HG03460 (cell line): ENCODE measurements at regions not wholly inside any gene's neighbourhood (a gene's known extent, or its start where the extent isn't known, plus 50 kb on each side); places are given as distances from the start of the nearest gene placed in this dataset.

Experiments used
- ATAC-seq: cut with Tn5 transposase; IDR thresholded peaks from one replicate; pipeline ENCODE4 v1.9.1; 2021; ENCODE audit not compliant: unreplicated experiment

DNA sequence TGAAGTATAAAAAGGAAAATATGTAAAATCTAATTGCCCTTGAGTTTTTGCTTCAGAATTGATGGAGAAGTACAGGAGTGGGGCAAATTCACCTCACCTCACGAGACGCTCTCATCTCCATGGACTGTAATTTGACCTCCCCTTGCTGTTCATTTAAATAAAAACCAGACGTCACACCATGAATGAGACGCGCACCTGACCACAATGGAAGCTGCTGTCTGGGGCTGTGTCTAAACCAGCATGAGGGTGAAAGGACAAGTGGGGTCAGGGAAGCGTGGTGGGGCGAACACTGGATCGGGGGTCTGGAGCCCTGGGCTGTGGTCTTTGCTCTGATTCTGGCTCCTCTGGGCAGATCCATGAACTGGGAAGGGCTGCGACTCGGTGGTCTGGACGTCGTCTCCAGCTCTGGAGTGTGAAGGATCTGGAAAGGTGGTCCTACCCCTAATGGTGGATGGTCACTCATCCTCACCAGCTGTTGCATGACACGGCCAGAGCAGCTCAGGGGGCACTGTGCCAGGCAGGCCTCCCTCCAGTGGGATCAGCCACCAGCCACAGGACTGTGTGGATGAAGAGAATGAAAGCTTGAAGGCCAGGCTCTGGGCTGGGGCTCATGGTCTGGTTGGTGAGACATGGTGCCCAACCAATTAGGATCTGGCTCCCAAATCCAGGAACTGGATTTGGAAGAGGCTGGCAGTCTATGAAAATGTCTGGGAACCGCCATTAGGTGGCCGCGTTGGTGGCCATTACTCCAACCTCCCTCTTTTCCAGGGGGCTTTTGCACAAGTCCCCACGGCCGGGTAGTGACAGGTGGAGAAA, 728.6 kb downstream of the PTPRU start:
- no peak for ATAC-seq

DNA sequence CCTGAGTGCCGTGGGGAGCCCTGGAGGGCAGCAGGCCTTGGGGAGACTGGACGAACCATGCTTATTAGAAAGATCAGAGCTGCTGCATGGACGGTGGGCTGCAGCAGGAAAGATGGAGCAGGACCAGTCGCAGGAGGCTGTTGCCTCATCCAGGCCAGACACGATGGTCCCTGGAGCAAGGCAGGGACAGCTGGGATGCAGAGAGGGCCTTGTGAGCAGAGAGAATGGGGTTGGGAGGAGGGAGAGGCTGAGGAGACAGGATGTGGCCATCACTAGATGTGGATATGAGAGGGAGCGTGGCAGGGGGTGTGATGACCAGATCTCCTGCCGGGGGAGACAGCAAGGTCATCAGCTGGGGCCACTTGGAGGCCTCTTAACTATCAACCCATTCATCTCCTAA, 727.6 kb downstream of the PTPRU start:
- ATAC-seq: no peak

- no peak for ATAC-seq
These were observed 726.5 kb downstream of the PTPRU start for GRCh38 chr1:29962831-29963247.

DNA sequence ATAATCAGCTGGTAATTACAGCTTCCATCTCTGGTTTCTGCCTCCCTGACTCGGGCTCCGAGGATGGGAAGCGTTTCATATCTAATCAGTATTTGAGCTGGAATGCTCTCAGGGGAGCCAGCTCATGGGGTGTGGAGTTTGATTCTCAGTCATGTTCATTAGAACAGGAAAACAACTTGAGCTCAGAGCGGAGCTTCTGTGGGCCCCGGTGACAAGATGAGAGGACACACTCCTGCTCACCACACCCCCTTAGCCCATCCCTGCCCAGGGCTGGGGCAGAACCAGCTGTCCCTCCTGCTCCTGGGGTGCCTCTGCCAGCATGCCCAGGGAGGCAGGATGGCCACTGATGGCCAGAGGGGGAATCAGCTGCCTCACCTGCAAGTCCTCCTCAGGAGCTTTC, 726.0 kb downstream of the PTPRU start:
- ATAC-seq: no peak

DNA sequence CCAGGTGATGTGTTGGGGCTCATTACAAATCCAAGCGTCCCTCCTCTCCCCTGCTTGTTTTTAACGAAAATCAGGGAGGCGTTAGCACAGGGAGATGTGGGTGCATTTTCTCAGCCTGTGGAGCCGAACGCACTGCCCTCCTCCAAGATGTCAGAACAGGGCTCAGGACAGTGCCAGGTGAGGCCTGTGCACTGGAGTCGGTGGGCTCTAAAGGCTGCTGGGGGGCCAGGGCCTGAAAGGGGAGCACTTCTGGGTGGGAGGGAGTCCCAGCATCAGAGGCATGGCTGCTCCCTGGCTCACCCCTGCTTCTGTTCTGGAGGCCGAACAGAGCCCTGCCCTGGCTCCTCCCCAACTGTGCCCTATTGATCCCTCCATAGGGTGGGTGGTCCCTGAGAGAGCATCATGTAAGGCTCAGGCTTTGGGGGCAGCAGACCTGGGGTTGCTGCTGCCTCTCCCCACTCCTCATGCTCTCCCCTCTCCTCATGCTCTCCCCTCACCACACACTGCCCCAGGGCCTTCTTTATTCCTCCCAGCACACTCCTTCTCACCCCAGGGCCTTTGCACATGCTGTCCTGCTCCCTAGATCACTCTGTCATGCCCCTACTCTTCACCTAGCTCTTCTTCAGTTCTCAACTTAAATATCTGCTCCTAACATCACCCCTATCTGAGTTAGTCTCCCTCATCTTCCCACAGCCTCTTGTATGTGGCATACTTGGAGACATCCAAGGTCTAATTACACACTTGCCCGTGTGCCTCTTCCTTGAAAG, 725.2 kb downstream of the PTPRU start:
- no peak for ATAC-seq

DNA sequence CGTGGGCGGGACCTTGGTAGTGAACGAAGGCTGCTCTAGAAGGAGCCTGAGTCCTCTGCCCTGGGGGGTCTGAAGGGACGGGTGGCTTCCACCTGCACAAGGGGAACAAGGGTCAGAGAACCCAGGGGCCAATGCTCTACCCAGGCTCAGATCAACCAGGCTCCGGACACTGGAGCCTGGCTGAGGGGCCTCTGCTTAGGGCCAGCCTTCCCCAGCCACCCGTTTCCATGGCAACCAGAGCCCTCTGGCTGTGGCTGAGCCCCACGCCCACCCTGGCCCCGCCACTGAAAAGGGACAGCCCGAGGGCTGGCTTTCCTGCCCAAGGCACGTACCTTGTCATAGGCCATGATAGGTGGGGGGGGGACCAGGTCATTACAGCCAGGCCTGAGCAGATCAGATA, 724.6 kb downstream of the PTPRU start:
- no peak for ATAC-seq

- ATAC-seq: no peak
These were observed 723.9 kb downstream of the PTPRU start for GRCh38 chr1:29960156-29960755.

- ATAC-seq: no peak
These were observed 723.0 kb downstream of the PTPRU start for GRCh38 chr1:29959356-29959755.

GRCh38 chr1:29958271-29958670, 721.9 kb downstream of the PTPRU start:
- no peak for ATAC-seq

DNA sequence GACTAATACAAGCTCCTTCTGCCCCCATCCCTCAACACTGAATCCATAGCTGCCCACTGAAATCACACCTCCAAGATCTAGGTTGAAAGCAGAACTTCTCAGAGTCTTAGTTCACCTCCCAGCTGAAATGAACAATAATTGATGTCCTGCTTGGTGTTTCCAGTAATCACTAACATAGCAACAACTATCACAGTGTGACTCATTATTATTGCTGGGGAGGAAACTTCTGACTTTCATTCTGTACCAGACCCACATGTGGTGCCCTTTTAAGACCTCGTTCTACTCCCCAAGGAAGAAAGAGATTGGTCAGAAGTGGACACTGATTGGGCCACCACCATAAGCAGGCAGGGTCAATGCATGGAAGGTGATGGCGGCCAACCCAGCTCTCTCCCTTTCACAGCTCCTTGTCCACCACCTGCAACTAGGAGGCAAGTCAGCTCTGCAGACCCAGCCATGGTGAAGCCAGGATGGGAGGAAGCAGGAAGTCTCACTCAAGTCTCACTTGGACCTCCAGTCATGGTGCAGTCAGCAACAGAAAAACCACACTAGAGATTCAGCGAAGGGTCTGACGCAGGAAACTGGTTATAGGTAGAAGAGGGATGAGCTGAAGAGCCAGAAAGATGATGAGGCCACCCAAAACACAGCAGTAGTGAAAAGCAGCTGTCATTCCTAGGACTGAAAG, 720.2 kb downstream of the PTPRU start:
- no peak for ATAC-seq

DNA sequence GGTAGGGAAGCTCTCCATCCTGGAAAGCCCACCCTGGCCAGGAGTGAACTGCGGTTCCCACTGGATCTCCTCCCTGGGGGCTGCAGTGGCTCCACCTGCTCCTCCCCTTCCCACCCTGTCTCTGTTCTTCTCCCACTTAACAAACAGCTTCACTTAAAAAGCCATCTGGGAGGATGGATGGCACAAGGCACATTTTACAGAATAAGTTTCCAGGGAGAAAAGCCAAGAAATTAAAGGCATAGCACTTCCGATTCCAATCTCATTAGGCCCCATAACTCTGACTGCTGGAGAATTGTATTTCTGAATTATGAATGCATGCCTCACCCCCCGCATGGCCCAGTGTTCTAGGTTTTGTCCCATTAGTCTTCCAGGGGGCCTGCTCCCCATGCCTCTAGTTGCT, 718.3 kb downstream of the PTPRU start:
- ATAC-seq: no peak

GRCh38 chr1:29953961-29954360, 717.6 kb downstream of the PTPRU start:
- no peak for ATAC-seq

DNA sequence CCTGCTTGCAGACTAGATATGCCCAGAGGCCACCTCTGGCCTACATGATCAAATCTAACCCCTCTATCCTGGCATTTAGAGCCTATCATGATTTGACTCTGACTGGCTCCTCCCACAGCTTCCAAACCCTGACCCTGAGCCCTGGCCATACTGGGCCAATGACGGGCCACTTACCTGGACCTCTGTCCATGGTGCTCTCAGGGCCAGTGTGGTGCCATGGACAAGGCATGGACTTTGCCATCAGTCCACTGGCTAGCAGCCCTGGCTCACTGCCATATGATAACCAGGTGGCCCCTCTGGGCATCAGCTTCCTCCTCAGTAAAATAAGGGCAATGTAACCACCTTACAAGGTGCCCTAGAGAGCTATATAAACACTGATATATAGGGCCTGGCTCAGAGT, 713.4 kb downstream of the PTPRU start:
- ATAC-seq: no peak

DNA sequence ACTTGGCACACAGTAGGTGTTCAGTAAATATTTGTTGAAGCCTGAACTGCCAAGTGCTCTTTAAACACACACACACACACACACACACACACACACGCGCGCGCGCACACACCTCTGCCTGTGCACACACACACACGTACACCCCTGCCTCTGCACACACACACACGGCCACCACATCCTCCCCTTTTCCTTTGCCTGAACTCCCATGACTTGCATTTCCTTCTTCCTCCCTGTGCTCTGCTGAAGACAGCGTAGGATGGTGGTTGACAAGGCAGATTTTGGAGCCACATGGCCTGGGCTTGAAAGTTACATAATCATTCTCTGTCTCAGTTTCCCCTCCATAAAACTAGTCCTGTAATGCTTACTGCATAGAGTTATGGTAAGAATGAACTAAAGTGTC, 712.3 kb downstream of the PTPRU start:
- ATAC-seq: no peak

DNA sequence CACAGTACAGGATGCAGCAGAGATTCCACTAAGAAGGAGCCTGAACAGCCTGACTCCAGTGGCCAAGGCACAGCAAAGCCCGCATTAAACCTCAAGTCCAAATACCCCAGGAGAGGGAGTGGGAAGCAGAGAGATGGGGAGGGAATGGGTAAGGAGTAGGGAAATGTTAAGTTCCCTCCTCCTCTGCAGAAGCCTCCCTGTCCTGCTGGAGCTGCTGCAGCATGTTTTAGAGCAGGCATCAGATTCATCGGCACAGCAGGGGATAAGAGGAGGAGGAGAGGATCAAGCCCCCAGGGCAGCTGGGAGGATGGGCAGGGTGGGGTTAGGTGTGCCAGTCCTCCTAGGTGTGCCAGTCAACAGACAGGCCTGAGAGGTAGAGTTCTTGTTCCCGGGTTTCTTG, 709.7 kb downstream of the PTPRU start:
- no peak for ATAC-seq

DNA sequence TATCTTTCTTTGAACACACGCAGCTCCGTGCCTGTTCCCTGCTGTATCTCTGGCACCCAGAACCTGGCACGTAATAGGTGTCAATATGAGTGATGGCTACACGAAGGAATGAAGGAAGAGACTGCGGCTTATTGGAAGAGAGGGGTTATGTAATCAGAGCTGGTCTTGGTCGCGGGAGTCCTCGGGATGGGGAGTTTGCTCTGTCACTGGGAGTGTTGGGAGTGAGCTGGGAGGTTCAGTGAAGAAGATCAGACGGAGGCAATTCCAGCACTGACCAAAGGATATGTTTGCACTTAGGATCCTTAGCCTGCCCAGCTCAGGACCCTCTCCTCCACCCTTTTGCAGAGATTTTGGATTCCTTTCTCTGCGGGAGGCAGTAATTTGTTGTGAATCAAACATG, 709.1 kb downstream of the PTPRU start:
- no peak for ATAC-seq

- ATAC-seq: no peak
These were observed 708.1 kb downstream of the PTPRU start for GRCh38 chr1:29944253-29944905.

DNA sequence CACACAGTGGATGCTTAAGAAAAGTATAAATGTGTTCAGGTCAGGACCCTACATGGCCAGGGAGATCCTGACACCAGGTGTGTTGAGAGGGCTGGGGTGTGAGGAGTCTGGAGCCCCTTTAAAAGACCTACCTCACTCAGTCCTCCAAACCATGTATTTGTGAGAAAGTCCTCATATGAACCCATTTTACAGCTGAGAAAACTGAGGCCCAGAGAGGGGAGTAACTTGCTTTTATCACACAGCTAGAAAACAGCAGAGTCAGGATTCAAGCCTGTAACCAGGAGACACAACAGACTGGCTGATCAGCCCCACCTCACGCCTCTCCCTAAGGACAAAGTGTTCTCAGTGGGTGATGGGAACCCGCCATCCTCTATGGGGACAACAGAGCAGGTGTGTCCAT, 706.7 kb downstream of the PTPRU start:
- no peak for ATAC-seq

DNA sequence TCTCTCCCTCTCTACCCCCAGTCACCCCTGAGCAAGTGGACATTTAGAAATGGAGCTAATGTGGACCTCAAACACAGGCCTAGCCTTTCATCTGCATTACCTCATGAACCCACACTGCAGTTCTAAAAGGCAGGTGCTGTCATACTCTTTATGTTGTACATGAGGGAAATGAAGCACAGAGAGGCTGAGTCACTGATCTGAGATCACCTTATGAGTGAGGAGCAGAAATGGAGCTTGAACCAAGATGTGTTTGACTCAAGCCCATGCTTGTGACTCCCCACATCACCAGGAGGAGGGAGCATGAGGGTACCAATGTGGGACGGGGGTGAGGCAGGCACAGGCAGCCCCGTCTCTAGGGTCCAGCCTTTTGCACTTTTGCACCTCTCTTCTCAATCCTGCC, 702.8 kb downstream of the PTPRU start:
- ATAC-seq: no peak

- no peak for ATAC-seq
These were observed 701.0 kb downstream of the PTPRU start for GRCh38 chr1:29937356-29937755.

GRCh38 chr1:29936031-29936544, 699.8 kb downstream of the PTPRU start:
- no peak for ATAC-seq
